NCI-H2029 (cell line): ENCODE measurements at regions not wholly inside any gene's neighbourhood (a gene's known extent, or its start where the extent isn't known, plus 50 kb on each side); places are given as distances from the start of the nearest gene placed in this dataset.
"Not testable (repeated sequence)": the region's sequence is repeated elsewhere in the genome, so short reads cannot be mapped to it uniquely, and the experiment has no call there.

Source experiments
- DNase-seq: peaks from one replicate; lab custom pipeline; 2025; lab: John Stamatoyannopoulos, UW

DNA sequence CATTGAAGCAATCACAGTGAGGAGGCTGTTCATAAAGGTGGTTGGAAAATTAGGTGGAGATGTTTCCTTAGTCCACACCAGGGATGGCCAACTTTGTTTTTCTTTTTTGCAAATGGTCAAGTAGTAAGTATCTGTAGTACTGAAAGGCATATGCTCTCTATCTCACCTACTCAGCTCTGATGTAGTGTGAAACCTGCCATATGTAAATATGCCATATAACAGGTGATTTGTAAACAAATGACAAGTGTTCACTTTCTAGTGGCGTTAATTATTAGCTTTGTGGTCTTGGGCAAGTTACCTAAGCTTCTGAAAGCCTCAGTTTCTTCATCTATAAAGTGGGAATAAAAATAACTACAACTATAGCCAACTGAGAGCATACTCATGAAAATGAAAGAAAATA lies 421.4 kb upstream of the LCORL start:
- no peak for DNase-seq

- no peak for DNase-seq
These were observed 420.1 kb upstream of the LCORL start for GRCh38 chr4:18441676-18442075.

DNA sequence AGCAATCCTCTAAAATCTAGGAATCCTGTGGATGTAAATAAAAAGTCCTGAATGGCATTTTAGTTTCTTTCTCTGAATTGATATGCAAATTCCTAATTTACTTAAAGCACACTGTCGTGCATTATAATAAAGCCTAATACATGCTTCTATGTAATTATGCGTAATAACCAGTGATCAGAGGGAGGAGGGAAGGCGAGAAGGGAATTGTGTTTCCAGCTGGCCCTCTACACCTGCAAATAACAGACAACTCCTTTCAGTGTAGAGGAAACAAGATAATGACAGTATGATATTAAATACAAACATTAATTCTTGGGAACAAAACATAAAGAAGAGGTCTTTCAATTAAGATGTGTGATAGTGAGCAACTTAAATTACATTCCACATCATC lies 419.6 kb upstream of the LCORL start:
- DNase-seq: no peak

DNA sequence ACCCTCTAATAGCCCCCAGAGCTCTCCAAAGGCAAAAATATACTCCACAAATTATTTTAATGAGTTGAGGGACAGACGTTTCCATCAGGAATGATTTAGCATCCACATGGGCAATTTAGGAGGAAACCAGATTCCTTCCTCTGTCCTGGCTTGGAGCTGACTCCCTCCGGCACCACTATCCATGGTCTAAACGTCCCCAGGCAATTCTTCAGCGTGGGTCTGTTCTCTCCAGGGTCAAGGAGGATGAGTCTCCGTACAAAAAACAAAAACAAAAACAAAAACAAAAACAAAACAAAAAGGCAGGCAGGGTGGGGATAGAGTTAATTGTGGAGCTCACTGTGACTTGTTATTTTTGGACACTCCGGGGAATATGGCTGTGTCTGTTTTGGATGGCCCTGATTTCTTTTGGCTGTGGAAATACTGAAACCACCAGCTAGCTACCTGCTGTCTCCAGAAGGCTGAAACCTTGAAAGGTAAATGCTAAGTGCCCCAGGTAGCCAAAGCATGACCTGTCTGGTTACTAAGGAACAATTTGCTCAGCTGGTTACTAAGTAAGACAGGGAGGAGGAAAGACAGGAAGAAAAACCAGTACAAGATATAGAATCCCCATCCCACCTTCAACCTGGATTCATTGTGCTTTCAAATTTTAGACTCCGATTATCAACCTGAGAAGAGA lies 419.1 kb upstream of the LCORL start:
- DNase-seq: no peak

- no peak for DNase-seq
These were observed 417.8 kb upstream of the LCORL start for GRCh38 chr4:18439311-18439710.

GRCh38 chr4:18435781-18436180 lies 414.2 kb upstream of the LCORL start:
- DNase-seq: no peak

- no peak for DNase-seq
These were observed 401.1 kb upstream of the LCORL start for GRCh38 chr4:18422685-18423084.

DNA sequence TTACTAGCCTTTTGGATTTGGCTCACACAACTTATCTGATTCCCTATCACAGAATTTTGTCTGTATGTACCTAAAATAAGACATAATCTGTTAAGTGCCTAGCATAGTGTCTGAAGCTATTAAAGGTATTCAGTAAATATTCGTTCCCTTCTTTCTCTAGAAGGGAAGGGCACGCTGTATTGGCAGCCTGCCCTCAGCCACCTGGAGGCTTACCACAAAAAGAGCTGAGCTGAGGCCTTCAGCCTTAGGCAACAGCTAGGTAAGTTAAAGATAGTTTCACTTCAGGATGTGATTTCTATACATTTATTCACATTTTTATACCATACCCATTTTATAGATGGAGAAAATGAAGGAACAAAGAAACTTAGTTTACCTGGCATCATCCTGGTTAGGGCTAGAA lies 400.0 kb upstream of the LCORL start:
- DNase-seq: no peak

GRCh38 chr4:18419780-18420179 lies 398.2 kb upstream of the LCORL start:
- no peak for DNase-seq

DNA sequence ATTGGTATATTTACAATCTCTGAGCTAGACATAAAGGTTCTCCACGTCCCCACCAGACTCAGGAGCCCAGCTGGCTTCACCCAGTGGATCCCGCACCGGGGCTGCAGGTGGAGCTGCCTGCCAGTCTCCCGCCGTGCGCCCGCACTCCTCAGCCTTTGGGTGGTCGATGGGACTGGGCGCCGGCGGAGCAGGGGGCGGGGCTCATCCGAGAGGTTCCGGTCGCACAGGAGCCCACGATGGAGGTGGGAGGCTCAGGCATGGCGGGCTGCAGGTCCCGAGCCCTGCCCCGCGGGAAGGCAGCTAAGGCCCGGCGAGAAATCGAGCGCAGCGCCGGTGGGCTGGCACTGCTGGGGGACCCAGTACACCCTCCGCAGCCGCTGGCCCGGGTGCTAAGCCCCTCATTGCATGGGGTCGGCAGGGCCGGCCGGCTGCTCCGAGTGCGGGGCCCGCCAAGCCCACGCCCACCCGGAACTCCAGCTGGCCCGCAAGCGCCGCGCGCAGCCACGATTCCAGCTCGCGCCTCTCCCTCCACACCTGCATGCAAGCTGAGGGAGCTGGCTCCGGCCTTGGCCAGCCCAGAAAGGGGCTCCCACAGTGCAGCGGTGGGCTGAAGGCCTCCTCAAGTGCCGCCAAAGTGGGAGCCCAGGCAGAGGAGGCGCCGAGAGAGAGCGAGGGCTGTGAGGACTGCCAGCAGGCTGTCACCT lies 396.8 kb upstream of the LCORL start:
- DNase-seq: peak; percentile 4

DNA sequence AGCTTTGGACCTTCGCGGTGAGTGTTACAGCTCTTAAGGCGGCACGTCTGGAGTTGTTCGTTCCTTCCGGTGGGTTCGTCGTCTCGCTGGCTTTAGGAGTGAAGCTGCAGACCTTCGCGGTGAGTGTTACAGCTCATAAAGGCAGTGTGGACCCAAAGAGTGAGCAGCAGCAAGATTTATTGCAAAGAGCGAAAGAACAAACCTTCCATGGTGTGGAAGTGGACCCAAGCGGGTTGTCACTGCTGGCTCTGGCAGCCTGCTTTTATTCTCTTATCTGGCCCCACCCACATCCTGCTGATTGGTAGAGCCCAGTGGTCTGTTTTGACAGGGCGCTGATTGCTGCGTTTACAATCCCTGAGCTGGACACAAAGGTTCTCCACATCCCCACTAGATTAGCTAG lies 396.1 kb upstream of the LCORL start:
- not testable (repeated sequence) for DNase-seq

GRCh38 chr4:18406264-18406663 lies 384.7 kb upstream of the LCORL start:
- DNase-seq: no peak

- DNase-seq: no peak
These were observed 383.5 kb upstream of the LCORL start for GRCh38 chr4:18405054-18405453.

DNA sequence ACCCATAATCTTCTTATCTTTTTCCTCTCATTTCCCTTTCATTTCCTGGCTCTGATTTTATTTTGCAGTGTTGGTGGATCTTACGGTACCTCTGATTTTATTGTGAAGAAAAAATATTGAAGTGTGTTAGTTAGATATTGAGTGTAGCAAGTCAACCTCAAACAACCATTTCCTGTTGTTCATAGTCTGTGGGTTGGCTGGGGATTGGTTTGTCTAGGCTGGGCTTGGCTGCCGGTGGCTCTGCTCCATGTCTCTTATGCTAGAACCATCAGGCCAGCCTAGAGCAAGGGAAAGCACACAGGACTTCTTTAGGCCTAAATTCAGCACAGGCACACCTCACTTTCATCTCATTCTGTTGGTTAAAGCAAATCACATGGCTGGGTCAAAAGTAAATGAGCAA lies 383.1 kb upstream of the LCORL start:
- DNase-seq: no peak

DNA sequence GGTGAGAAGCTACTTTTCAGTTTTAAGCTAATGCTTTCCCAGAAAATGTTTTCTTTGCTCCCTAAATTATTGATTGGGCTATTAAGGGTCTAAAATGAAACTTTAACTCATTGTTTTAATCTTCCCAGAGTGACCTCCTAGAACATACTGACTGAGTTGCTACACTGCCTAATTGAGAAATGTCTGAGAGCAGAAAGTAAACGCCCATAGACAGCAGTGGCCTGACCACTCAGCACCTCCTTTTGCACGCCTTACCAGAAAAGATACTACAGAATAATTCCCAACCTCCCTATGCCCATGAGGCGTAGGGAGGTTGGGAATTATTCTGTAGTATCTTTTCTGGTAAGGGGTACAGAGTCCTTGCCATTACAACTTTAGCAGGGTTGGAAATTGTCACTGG lies 381.8 kb upstream of the LCORL start:
- DNase-seq: no peak

DNA sequence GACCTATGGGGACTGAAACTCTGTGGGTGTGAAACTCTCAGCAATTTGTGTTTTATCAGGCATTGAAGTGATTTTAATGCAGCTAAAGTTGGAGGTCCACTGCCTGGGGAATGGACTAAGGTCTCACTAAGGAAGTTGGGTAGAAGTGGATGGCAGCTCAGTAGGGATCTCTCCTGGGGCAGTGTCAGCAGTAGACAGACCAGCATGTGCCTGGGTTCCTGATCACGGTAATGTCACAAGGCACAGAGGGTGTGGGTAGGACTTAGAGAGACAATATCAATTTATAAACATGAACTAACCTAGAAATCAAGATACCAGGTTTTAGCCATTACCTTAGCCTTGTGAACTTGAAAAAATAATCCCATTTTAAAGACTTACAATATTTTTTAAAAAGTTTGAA lies 380.3 kb upstream of the LCORL start:
- DNase-seq: no peak

DNA sequence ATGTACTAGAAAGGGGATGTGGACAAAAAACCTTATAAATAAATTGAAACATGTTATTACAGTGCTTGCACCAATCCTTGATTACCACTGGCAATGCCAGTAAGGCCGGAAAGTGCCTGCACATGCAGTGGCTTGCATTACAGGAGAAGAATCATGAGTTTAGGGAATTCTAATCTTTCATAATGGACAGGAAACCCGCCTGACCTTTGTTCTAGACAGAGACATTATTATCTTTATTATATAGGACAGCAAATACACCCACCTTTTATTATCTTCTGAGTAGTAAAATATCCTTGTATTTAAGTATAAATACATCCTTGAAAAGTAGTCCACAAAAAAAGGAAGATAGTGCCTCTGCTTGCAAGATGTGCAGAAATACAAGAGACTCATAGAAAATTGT lies 379.9 kb upstream of the LCORL start:
- DNase-seq: no peak

GRCh38 chr4:18398661-18399060 lies 377.1 kb upstream of the LCORL start:
- no peak for DNase-seq

DNA sequence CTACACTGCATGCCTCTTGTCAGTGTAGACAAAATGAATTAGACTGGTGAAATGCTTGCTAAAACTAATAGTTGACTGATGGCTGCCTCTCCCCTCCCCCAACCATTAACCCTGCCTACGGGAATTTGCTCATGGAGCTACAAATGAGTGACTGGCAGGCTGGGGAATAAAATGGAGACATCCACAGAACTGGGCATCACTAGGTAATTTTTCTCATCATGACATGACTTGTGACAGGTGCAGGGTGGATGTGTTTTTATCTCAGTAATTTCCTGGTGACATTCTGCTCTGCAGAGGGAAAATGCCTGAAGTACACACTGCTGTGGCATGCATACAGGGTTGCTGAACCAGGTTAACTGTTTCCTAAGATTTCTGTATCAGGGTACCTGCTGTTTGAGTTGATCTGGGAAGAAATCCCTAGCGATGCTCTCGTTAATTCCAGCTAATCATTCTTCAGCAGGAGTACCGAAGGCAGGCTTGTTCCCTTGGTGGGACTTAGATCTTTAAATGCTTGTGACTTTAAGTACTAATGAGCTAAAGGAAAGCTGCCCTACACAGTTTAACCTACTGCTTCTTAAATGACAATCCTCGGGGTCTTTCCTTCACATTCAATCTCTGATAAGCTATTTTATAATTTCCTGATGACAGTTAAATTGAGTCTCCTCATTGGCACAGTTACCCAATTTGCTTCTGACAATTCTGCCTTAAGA lies 376.3 kb upstream of the LCORL start:
- DNase-seq: no peak

- no peak for DNase-seq
These were observed 373.1 kb upstream of the LCORL start for GRCh38 chr4:18394656-18395055.

DNA sequence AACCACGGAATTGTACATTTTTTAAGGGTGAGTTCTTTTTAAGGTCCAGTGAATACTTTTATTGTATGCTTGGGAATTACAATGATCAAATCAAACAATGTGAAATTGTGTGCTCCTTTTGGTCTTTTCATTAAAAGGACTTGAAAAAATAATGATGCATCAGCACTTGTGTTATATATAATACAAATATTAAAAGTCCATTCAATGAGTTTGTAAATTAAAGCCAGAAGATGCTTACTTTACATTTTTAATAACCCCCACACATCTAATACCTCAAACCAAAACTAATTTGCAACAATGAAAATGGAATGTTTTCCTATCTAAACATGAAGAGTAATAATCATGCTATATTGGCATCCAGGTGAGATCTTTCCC lies 369.8 kb upstream of the LCORL start:
- DNase-seq: no peak

GRCh38 chr4:18390655-18391353 lies 369.2 kb upstream of the LCORL start:
- no peak for DNase-seq

DNA sequence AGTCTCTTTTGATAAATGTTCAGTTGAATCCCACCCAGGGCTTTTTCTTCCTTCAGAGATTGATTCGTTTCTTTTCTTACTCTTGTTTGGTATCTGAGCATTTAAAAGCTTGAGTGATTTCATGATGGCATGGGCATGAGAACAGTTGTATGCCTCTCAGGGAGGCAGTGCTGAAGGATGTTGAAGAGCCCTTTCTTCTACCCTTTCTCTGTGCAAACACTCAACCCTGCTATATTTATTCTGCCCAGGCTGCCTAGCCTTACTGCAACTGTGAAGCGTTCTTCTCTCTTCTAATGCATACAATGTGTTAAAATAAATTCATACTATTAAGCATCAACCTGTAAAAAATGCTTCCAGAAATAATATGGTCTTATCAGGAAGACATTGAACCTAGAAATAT lies 367.6 kb upstream of the LCORL start:
- peak; percentile 40 for DNase-seq
